ENCODE measurements at regions not wholly inside any gene's neighbourhood (a gene's known extent, or its start where the extent isn't known, plus 50 kb on each side); places are given as distances from the start of the nearest gene placed in this dataset.

DNA sequence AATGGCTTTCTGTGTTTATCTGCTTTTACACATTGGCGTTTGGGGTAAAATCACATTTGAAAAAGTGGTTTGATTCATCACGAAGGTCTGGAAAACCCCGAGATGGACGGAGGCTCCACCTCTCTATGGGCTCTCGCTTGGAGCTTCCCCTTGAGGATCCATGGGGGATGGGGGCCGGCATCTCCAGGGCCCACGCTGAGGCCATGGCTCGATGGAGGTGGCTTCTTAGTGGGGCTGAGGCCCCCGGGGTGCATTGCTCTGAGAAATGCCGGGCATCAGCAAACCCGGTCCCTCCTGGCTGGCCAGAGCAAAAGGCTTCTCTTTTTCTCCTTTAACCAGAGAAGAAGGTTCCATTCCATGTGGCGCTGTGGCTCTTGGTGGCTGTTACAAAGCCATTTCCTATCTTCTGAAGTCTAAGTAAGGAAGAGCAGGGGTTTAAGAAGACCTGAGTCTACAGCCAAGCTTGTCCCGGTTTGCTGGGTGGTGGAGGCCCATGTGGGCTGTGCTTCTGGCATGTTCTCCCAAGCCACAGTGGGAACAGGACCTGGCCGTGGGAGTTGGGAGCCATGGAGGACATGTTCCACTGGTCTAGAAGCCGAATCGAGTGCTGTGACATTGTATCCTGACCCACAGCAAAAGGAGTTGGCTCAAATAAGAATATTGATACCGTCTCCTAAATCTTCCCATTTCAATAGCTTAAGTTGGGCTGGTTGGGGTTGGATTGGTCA lies 243.5 kb upstream of the PITRM1 start:
- TF ChIP-seq, protein P1, sequence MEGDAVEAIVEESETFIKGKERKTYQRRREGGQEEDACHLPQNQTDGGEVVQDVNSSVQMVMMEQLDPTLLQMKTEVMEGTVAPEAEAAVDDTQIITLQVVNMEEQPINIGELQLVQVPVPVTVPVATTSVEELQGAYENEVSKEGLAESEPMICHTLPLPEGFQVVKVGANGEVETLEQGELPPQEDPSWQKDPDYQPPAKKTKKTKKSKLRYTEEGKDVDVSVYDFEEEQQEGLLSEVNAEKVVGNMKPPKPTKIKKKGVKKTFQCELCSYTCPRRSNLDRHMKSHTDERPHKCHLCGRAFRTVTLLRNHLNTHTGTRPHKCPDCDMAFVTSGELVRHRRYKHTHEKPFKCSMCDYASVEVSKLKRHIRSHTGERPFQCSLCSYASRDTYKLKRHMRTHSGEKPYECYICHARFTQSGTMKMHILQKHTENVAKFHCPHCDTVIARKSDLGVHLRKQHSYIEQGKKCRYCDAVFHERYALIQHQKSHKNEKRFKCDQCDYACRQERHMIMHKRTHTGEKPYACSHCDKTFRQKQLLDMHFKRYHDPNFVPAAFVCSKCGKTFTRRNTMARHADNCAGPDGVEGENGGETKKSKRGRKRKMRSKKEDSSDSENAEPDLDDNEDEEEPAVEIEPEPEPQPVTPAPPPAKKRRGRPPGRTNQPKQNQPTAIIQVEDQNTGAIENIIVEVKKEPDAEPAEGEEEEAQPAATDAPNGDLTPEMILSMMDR (IDR thresholded peaks at IDR 0.05) = no peak
- TF ChIP-seq EZH2 (IDR thresholded peaks at IDR 0.05; ENCODE audit: borderline replicate concordance, insufficient read depth, low read depth, low read length, poor library complexity, severe bottlenecking) = no peak

Data from B cell (primary cell).